K562 (cell line): ENCODE measurements at regions not wholly inside any gene's neighbourhood (a gene's known extent, or its start where the extent isn't known, plus 50 kb on each side); places are given as distances from the start of the nearest gene placed in this dataset.

Experiments
- ARNT ChIP-seq, 2 experiments: fragments of 450-650 bp; IDR thresholded peaks; 2 replicates each; pipeline ENCODE4 v1.6.1; 2016; ENCODE audit warnings: mild to moderate bottlenecking in 1 of 2
- CBX8 ChIP-seq: fragments of 200-600 bp; sonication (generic); IDR thresholded peaks from 2 replicates; pipeline ENCODE4 v1.6.1; 2012; ENCODE audit warnings: borderline replicate concordance, mixed run types, low read depth, mild to moderate bottlenecking, moderate library complexity, mixed read lengths, low read length, control low read depth, inconsistent platforms; ENCODE audit not compliant: poor library complexity, severe bottlenecking; ENCODE audit errors: extremely low read depth
- EWSR1 ChIP-seq: fragments of 450-650 bp; IDR thresholded peaks from 2 replicates; pipeline ENCODE4 v1.6.1; 2018; ENCODE audit warnings: borderline replicate concordance, mild to moderate bottlenecking, low read depth, moderate library complexity; ENCODE audit not compliant: partially characterized antibody
- PCBP1 ChIP-seq: fragments of 200-400 bp; formaldehyde crosslinking; IDR thresholded peaks from 2 replicates; pipeline ENCODE4 v1.6.1; 2018; ENCODE audit warnings: mild to moderate bottlenecking, low read depth, low read length; ENCODE audit not compliant: poor library complexity, severe bottlenecking
- XRCC5 ChIP-seq: fragments of 200-400 bp; formaldehyde crosslinking; IDR thresholded peaks from 2 replicates; pipeline ENCODE4 v1.6.1; 2017; ENCODE audit warnings: low read depth, mild to moderate bottlenecking, low read length
- ZNF740 ChIP-seq, 3 experiments: fragments of 200-800 bp in 1 of 3; sonication (Bioruptor generic) in 1 of 3; sonication (generic) in 1 of 3; formaldehyde crosslinking in 1 of 3; IDR thresholded peaks; 2 replicates each; pipeline versions ENCODE4 v1.6.1 to v1.8.0; 2016 to 2022; ENCODE audit warnings: mild to moderate bottlenecking in 2 of 3, missing compliant biosample characterization in 2 of 3, missing genetic modification characterization in 2 of 3, missing genetic modification reagents in 1 of 3
- TF ChIP-seq, protein P1 (sequence below): fragments of 450-650 bp; IDR thresholded peaks from 2 replicates; pipeline ENCODE4 v1.6.1; 2017; ENCODE audit warnings: antibody characterized with exemption, mild to moderate bottlenecking

DNA sequence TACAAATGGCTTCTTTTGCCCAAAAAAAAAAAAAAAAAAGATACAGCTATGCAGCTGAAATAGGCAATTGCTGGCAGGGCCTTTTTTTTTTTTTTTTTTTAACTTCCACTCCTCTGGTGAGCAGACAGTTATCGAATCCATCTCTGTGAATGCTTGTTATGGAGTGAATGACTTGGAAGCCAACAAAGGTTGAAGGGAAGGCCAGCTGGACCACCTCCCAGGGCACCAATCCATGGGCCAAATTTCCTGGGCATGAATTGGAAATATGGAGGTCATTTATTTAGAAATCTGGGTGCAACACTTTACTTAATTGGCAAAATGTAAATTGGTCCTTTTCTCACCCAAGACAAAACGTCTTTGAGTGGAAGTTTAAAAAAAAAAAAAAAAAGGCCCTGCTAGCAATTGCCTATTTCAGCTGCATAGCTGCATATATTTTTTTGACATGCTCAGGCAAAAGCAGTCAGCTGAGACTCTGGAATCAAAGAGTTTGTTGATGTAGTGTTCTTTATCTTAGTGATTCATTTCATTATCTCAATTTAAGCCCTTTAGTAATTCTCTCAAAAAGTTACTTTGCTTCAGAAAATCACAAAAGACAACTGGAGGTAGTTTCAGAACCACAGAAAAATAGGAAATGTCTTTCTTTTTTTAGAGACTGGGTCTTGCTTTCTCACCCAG lies 392.2 kb upstream of the KLF4 start (continued):
- TF ChIP-seq EWSR1 (no peak), PCBP1 (no peak), XRCC5 (no peak), ARNT (IDR thresholded peaks at IDR 0.05) (no peak), CBX8 (no peak), ZNF740 (CRISPR knock-in tag; IDR thresholded peaks at IDR 0.05) (no peak), ZNF740 (tag; IDR thresholded peaks at IDR 0.05) (no peak)
- TF ChIP-seq, protein P1, sequence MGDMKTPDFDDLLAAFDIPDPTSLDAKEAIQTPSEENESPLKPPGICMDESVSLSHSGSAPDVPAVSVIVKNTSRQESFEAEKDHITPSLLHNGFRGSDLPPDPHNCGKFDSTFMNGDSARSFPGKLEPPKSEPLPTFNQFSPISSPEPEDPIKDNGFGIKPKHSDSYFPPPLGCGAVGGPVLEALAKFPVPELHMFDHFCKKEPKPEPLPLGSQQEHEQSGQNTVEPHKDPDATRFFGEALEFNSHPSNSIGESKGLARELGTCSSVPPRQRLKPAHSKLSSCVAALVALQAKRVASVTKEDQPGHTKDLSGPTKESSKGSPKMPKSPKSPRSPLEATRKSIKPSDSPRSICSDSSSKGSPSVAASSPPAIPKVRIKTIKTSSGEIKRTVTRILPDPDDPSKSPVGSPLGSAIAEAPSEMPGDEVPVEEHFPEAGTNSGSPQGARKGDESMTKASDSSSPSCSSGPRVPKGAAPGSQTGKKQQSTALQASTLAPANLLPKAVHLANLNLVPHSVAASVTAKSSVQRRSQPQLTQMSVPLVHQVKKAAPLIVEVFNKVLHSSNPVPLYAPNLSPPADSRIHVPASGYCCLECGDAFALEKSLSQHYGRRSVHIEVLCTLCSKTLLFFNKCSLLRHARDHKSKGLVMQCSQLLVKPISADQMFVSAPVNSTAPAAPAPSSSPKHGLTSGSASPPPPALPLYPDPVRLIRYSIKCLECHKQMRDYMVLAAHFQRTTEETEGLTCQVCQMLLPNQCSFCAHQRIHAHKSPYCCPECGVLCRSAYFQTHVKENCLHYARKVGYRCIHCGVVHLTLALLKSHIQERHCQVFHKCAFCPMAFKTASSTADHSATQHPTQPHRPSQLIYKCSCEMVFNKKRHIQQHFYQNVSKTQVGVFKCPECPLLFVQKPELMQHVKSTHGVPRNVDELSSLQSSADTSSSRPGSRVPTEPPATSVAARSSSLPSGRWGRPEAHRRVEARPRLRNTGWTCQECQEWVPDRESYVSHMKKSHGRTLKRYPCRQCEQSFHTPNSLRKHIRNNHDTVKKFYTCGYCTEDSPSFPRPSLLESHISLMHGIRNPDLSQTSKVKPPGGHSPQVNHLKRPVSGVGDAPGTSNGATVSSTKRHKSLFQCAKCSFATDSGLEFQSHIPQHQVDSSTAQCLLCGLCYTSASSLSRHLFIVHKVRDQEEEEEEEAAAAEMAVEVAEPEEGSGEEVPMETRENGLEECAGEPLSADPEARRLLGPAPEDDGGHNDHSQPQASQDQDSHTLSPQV, result no peak
